ENCODE measurements at regions not wholly inside any gene's neighbourhood (a gene's known extent, or its start where the extent isn't known, plus 50 kb on each side); places are given as distances from the start of the nearest gene placed in this dataset.
A peak's percentile ranks its signal among the peaks of the same experiment; 100 is the strongest.
"Not testable (repeated sequence)": the region's sequence is repeated elsewhere in the genome, so short reads cannot be mapped to it uniquely, and the experiment has no call there.

DNA sequence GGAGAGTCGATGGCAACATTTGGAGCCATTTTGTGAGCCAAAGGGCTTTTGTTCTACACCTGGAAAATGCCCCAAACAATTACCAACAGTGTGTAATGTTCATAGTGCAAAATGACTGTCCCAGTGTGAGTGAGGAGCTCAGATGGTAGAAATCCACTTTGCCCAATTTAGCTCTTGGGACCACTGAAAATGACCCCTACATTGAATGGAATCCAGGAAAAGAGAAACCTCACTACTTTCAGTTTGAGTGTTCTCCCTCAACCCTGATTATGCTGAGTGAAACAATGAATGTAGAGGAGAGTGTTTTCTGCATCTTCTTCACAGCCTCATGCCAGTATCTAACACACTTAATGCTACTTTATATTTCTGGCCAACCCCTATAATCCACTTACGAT is 84.9 kb upstream of the NRN1 start:
- FAIRE-seq, result no peak

- no peak for FAIRE-seq
Measured at GRCh38 chr6:6090861-6091607, 84.3 kb upstream of the NRN1 start.

DNA sequence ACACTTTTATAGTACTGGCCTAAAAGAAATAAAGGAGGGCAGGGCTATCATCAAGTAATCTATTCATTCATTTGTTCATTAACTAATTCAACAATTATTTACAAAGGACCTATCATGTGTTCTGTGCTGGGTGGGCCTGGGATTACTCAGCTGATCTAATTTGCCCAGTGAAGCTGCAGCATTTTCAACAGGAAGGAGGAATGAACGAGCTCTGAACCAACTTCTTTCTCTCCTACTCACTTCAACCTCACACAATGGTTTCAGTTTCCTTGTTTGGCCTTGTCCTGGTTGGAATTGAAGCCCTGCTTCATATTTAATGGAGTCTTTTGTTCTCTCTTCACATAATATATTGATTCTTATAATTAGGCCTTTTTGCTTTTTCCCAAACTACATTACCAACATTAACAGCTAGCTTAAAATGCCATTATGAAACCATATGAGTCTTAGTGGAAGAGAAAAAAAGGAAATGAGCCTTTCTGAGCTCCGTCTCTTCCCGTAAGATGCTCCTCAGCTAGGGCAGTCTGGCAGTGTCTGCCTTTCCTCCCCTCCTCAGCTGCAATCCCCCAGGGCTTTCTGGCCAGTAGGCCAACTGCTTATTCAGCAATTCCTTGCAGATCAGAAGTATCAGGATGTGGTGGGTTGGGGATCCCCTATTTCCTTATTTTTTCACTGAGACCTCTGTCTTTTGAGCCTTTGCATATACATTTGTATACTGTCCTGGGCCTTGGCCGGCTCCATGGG is 79.4 kb upstream of the NRN1 start:
- FAIRE-seq, result no peak

- FAIRE-seq, result no peak
Measured at GRCh38 chr6:6080975-6081374, 74.2 kb upstream of the NRN1 start.

GRCh38 chr6:6074190-6074589 is 67.5 kb upstream of the NRN1 start:
- no peak for FAIRE-seq

DNA sequence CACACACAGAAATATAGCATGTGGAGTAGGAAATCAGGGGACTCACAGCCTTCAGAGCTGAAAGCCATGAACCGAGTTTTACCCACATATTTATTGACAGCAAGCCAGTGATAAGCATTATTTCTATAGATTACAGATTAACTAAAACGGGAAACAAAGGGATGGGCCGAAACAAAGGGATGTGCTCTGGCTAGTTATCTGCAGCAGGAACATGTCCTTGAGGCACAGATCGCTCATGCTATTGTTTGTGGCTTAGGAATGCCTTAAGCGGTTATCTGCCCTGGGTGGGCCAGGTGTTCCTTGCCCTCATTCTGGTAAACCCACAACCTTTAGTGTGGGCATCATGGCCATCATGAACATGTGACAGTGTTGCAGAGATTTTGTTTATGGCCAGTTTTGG is 61.4 kb upstream of the NRN1 start:
- FAIRE-seq, result not testable (repeated sequence)

- no peak for FAIRE-seq
Measured at GRCh38 chr6:6058054-6058444, 51.3 kb upstream of the NRN1 start.

GRCh38 chr6:6057442-6058053 is 50.8 kb upstream of the NRN1 start:
- FAIRE-seq, result peak; percentile 93
